Psoas muscle (tissue), 7 donors: ENCODE measurements at regions not wholly inside any gene's neighbourhood (a gene's known extent, or its start where the extent isn't known, plus 50 kb on each side); places are given as distances from the start of the nearest gene placed in this dataset.

Experiments
- ATAC-seq, 4 donors: fragments of 200-7000 bp; cut with Tn5 transposase; one replicate each; pipeline ENCODE4 v1.9.1; 2020; ENCODE audit warnings: moderate library complexity in 3 of 4, mild to moderate bottlenecking in 2 of 4
- DNase-seq, 2 donors: peaks; one replicate each; pipeline ENCODE4 v3.0.0-alpha.2; 2020
- H3K27ac ChIP-seq: fragments of 200-600 bp; one replicate; pipeline ENCODE4 v1.8.0; 2022
- H3K27me3 ChIP-seq, 3 donors: fragments of 200-600 bp in 1 of 3; one replicate each; pipeline versions ENCODE4 v1.6.1 to v1.8.0; 2013 to 2022; ENCODE audit warnings: low read length in 2 of 3, mild to moderate bottlenecking in 2 of 3, moderate library complexity in 1 of 3; ENCODE audit not compliant: insufficient read depth in 3 of 3
- H3K36me3 ChIP-seq, 2 donors: fragments of 200-600 bp in 1 of 2; one replicate each; pipeline versions ENCODE4 v1.6.1 to v1.8.0; 2013 to 2022; ENCODE audit warnings: low read depth in 1 of 2, mild to moderate bottlenecking in 1 of 2, moderate library complexity in 1 of 2; ENCODE audit not compliant: insufficient read depth in 1 of 2
- H3K4me1 ChIP-seq: fragments of 200-600 bp; one replicate; pipeline ENCODE4 v1.8.0; 2022
- H3K4me3 ChIP-seq: fragments of 200-600 bp; one replicate; pipeline ENCODE4 v1.8.0; 2022; ENCODE audit warnings: mild to moderate bottlenecking
- H3K9me3 ChIP-seq: fragments of 200-600 bp; one replicate; pipeline ENCODE4 v1.8.0; 2022
- CTCF ChIP-seq: fragments of 200-600 bp; IDR thresholded peaks from one replicate; pipeline ENCODE4 v1.8.0; 2022; ENCODE audit warnings: antibody characterized with exemption
- WGBS, 3 donors: extraction: QIAGEN DNeasy Blood & Tissue Kit; methylation state at CpG; one replicate each; pipeline versions ENCODE4 v1.1.6 to v1.1.7; 2013; 5-methylcytosine and 5-hydroxymethylcytosine counted together
- intact Hi-C, 2 donors: fragments of 100-400 bp; cut with DNase I; formaldehyde crosslinking; loops; one replicate each; pipeline versions ENCODE4 v1.11.0 to v1.14.2; 2022
- donor health status: healthy with polysubstance abuse.
- donor health status: DM: no; HTN: no; CAD: no; lungs with moderate emphysema.
- donor health status: Bipolar disorder and iron deficiency.
- donor health status: healthy.
- donor health status: DM: yes; HTN: yes; CAD: no.
- donor health status: DM: no; HTN: no; CAD: no.
- donor health status: DM: yes; HTN: yes; CAD: no.

- intact Hi-C loops, result no loop called here
- no peak for DNase-seq
- no peaks in the 10 kb centered on the region for H3K4me1 ChIP-seq
- no peak for TF ChIP-seq CTCF
- H3K27me3 ChIP-seq, result no peaks in the 10 kb centered on the region
- H3K36me3 ChIP-seq, result no peaks in the 10 kb centered on the region
- no peaks in the 10 kb centered on the region for H3K9me3 ChIP-seq
- no peak overlapping the region for H3K27ac ChIP-seq
- WGBS, 3 donors, result 28 to 42% (median 29%) methylated on average over 1 of the region's 1 CpG
- no peak overlapping the region for H3K4me3 ChIP-seq
- no peak for ATAC-seq
Measured at GRCh38 chr3:82084824-82085223, 323.4 kb upstream of the GBE1 start.

GRCh38 chr3:82082796-82083195, 321.4 kb upstream of the GBE1 start:
- no peaks in the 10 kb centered on the region for H3K4me1 ChIP-seq
- no peaks in the 10 kb centered on the region for H3K27me3 ChIP-seq
- ATAC-seq, result no peak
- no peak overlapping the region for H3K27ac ChIP-seq
- no peaks in the 10 kb centered on the region for H3K9me3 ChIP-seq
- no peak overlapping the region for H3K4me3 ChIP-seq
- DNase-seq, result no peak
- H3K36me3 ChIP-seq, result no peaks in the 10 kb centered on the region
- intact Hi-C loops, result no loop called here
- no peak for TF ChIP-seq CTCF

GRCh38 chr3:82081351-82081750, 319.9 kb upstream of the GBE1 start:
- Histone ChIP-seq H3K36me3 (no peaks in the 10 kb centered on the region), H3K4me1 (no peaks in the 10 kb centered on the region), H3K9me3 (no peaks in the 10 kb centered on the region), H3K27me3 (no peaks in the 10 kb centered on the region), H3K27ac (no peak overlapping the region), H3K4me3 (no peak overlapping the region)
- WGBS, 3 donors, result 60 to 81% (median 71%) methylated on average over 2 of the region's 2 CpGs
- no peak for TF ChIP-seq CTCF
- ATAC-seq (no peak), DNase-seq (no peak)
- intact Hi-C loops, result no loop called here

- ATAC-seq, result no peak
- H3K27me3 ChIP-seq, result no peaks in the 10 kb centered on the region
- no peaks in the 10 kb centered on the region for H3K4me1 ChIP-seq
- no peak for DNase-seq
- TF ChIP-seq CTCF, result no peak
- no peaks in the 10 kb centered on the region for H3K9me3 ChIP-seq
- H3K27ac ChIP-seq, result no peak overlapping the region
- H3K4me3 ChIP-seq, result no peak overlapping the region
- 56 to 69% (median 61%) methylated on average over 3 of the region's 3 CpGs for WGBS, 3 donors
- intact Hi-C loops, result no loop called here
- no peaks in the 10 kb centered on the region for H3K36me3 ChIP-seq
Measured at GRCh38 chr3:82080792-82081191, 319.3 kb upstream of the GBE1 start.

GRCh38 chr3:82080261-82080660, 318.8 kb upstream of the GBE1 start:
- intact Hi-C loops, result no loop called here
- TF ChIP-seq CTCF, result no peak
- Histone ChIP-seq H3K9me3 (no peaks in the 10 kb centered on the region), H3K27ac (no peak overlapping the region), H3K27me3 (no peaks in the 10 kb centered on the region), H3K4me1 (no peaks in the 10 kb centered on the region), H3K4me3 (no peak overlapping the region), H3K36me3 (no peaks in the 10 kb centered on the region)
- DNase-seq (no peak), ATAC-seq (no peak)
- WGBS, 3 donors, result 78 to 83% (median 79%) methylated on average over 3 of the region's 3 CpGs
